ENCODE measurements at regions not wholly inside any gene's neighbourhood (a gene's known extent, or its start where the extent isn't known, plus 50 kb on each side); places are given as distances from the start of the nearest gene placed in this dataset.

GRCh38 chr5:120926471-120926870 is 462.4 kb downstream of the PRR16 start:
- H3K4me3 ChIP-seq (ENCODE audit: control insufficient read depth, low read depth, low read length) = no peak overlapping the region
- DNase-seq (ENCODE audit: low read depth) = no peak
- TF ChIP-seq CTCF (IDR thresholded peaks at IDR 0.05; ENCODE audit: control insufficient read depth, insufficient read depth, low read depth, low read length, missing control alignments) = no peak

GRCh38 chr5:120927950-120928530 is 463.9 kb downstream of the PRR16 start:
- DNase-seq (ENCODE audit: low read depth) = no peak
- no peak for TF ChIP-seq CTCF (IDR thresholded peaks at IDR 0.05; ENCODE audit: control insufficient read depth, insufficient read depth, low read depth, low read length, missing control alignments)
- no peak overlapping the region for H3K4me3 ChIP-seq (ENCODE audit: control insufficient read depth, low read depth, low read length)

GRCh38 chr5:120932480-120932879 is 468.4 kb downstream of the PRR16 start:
- DNase-seq (ENCODE audit: low read depth) = no peak
- no peak for TF ChIP-seq CTCF (IDR thresholded peaks at IDR 0.05; ENCODE audit: control insufficient read depth, insufficient read depth, low read depth, low read length, missing control alignments)
- H3K4me3 ChIP-seq (ENCODE audit: control insufficient read depth, low read depth, low read length) = no peak overlapping the region

GRCh38 chr5:120934031-120934430 is 469.9 kb downstream of the PRR16 start:
- no peak overlapping the region for H3K4me3 ChIP-seq (ENCODE audit: control insufficient read depth, low read depth, low read length)
- DNase-seq (ENCODE audit: low read depth) = no peak
- no peak for TF ChIP-seq CTCF (IDR thresholded peaks at IDR 0.05; ENCODE audit: control insufficient read depth, insufficient read depth, low read depth, low read length, missing control alignments)

- no peak overlapping the region for H3K4me3 ChIP-seq (ENCODE audit: control insufficient read depth, low read depth, low read length)
- no peak for TF ChIP-seq CTCF (IDR thresholded peaks at IDR 0.05; ENCODE audit: control insufficient read depth, insufficient read depth, low read depth, low read length, missing control alignments)
- DNase-seq (ENCODE audit: low read depth) = no peak
These were observed 472.6 kb downstream of the PRR16 start for GRCh38 chr5:120936652-120937051.

GRCh38 chr5:120938604-120939003 is 474.5 kb downstream of the PRR16 start:
- H3K4me3 ChIP-seq (ENCODE audit: control insufficient read depth, low read depth, low read length) = no peak overlapping the region
- no peak for DNase-seq (ENCODE audit: low read depth)
- TF ChIP-seq CTCF (IDR thresholded peaks at IDR 0.05; ENCODE audit: control insufficient read depth, insufficient read depth, low read depth, low read length, missing control alignments) = no peak

Data from AG09309 (cell line).